ENCODE measurements at regions not wholly inside any gene's neighbourhood (a gene's known extent, or its start where the extent isn't known, plus 50 kb on each side); places are given as distances from the start of the nearest gene placed in this dataset.

DNA sequence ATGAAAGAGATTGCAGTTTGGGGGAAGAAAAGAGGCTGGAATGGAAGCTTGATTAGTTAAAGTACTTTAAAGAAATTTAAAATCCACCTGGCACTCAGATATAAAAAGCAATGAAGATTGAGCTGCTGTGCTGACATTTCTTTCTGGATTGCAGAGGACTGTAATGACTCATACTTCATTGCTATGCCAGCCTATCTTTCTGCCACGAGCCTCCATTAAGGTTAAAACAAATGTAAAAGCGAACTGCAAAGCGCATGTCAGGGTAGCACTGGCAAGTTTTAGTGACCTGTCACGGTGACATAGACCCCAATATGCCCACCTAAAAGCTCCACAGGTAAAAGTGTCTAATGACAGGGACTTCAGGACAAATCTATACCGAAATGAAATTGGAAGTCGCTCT lies 449.6 kb downstream of the C6orf118 start:
- TF ChIP-seq CTCF (IDR thresholded peaks at IDR 0.05), result no peak
- ChIA-PET POLR2A (no interaction called here), CTCF (no interaction called here)
- Histone ChIP-seq H3K27me3 (ENCODE audit: control insufficient read depth in 1 of 2, insufficient read depth in 2 of 2, low read length in 2 of 2) (no peaks in the 10 kb centered on the region), H3K36me3 (ENCODE audit: insufficient read depth, low read length) (no peaks in the 10 kb centered on the region), H3K27ac (ENCODE audit: low read depth in 1 of 2, low read length in 2 of 2) (no peak overlapping the region), H3K9me3 (ENCODE audit: control insufficient read depth in 1 of 2, insufficient read depth in 1 of 2, low read length in 2 of 2) (peaks cover 0 to 4% of the 10 kb centered on the region in 2 experiments), H3K4me3 (ENCODE audit: low read length) (no peak overlapping the region), H3K4me1 (ENCODE audit: insufficient read depth, low read length) (no peaks in the 10 kb centered on the region)
- DNase-seq, result no peak
- Mint-ChIP-seq H3K4me3 (no peak overlapping the region), H3K4me1 (ENCODE audit: low read depth) (no peaks in the 10 kb centered on the region), H3K9me3 (no peaks in the 10 kb centered on the region), H3K27ac (no peak overlapping the region), H3K36me3 (ENCODE audit: low read depth) (no peaks in the 10 kb centered on the region), H3K27me3 (no peaks in the 10 kb centered on the region)
- no peak for ATAC-seq (ENCODE audit: poor library complexity)
- intact Hi-C loops (cut with DNase I, micrococcal nuclease), result no loop called here

DNA sequence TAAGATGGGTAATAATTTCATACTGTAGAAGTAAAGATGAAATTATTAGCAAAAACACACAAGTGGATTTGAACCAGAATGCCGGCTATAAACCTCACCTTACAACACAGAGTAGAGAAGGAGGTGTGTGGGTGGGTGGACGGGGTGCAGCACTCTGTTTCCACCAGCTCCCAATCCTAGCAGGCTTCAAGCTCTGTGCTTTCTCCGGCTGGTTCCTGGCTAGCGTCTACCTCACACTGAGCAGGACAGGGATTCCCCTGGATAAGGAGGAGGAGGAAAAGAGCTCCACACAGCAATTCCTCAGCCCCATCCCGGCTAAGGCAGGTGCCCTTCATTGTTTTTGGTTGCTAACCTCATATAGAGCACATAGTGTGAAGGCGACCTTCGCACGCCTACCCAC lies 453.3 kb downstream of the C6orf118 start:
- H3K36me3 ChIP-seq (ENCODE audit: insufficient read depth, low read length), result no peaks in the 10 kb centered on the region
- Mint-ChIP-seq H3K36me3 (ENCODE audit: low read depth) (no peaks in the 10 kb centered on the region), H3K4me1 (ENCODE audit: low read depth) (no peaks in the 10 kb centered on the region), H3K9me3 (no peaks in the 10 kb centered on the region), H3K4me3 (no peak overlapping the region), H3K27ac (no peak overlapping the region), H3K27me3 (no peaks in the 10 kb centered on the region)
- ChIA-PET POLR2A (no interaction called here), CTCF (no interaction called here)
- DNase-seq, result no peak
- H3K4me1 ChIP-seq (ENCODE audit: insufficient read depth, low read length), result no peaks in the 10 kb centered on the region
- no peaks in the 10 kb centered on the region for H3K9me3 ChIP-seq (ENCODE audit: control insufficient read depth in 1 of 2, insufficient read depth in 1 of 2, low read length in 2 of 2)
- H3K4me3 ChIP-seq (ENCODE audit: low read length), result no peak overlapping the region
- no peaks in the 10 kb centered on the region for H3K27me3 ChIP-seq (ENCODE audit: control insufficient read depth in 1 of 2, insufficient read depth in 2 of 2, low read length in 2 of 2)
- H3K27ac ChIP-seq (ENCODE audit: low read depth in 1 of 2, low read length in 2 of 2), result no peak overlapping the region
- intact Hi-C loops (cut with DNase I, micrococcal nuclease), result no loop called here
- no peak for TF ChIP-seq CTCF (IDR thresholded peaks at IDR 0.05)
- no peak for ATAC-seq (ENCODE audit: poor library complexity)

DNA sequence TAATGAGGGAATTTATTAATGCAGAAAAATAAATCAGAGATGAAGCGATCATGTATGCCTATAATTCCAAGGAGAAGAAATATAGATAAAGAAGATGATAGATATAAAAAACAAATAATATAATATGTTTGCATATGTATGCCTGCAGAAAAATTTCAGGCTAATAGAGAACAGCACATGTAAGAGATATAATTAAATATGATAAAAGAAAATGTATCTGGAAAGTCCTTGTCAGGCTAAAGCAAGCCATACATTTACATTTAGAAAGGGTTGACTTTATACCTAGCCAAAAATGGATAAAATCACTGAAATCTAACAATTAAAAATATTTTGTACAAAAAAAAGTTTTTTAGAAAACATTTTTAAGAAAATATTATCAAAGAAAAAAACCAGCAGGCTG lies 454.1 kb downstream of the C6orf118 start:
- H3K27me3 Mint-ChIP-seq, result no peaks in the 10 kb centered on the region
- POLR2A ChIA-PET, result interaction anchor here (0.6 kb wide), 1 partner anchor 62 kb away, joined by 3 read pairs; no protein-coding TSS in a partner anchor
- Histone ChIP-seq H3K27me3 (ENCODE audit: control insufficient read depth in 1 of 2, insufficient read depth in 2 of 2, low read length in 2 of 2) (no peaks in the 10 kb centered on the region), H3K4me3 (ENCODE audit: low read length) (no peak overlapping the region), H3K36me3 (ENCODE audit: insufficient read depth, low read length) (no peaks in the 10 kb centered on the region), H3K4me1 (ENCODE audit: insufficient read depth, low read length) (no peaks in the 10 kb centered on the region), H3K27ac (ENCODE audit: low read depth in 1 of 2, low read length in 2 of 2) (no peak overlapping the region), H3K9me3 (ENCODE audit: control insufficient read depth in 1 of 2, insufficient read depth in 1 of 2, low read length in 2 of 2) (no peaks in the 10 kb centered on the region)
- H3K4me1 Mint-ChIP-seq (ENCODE audit: low read depth), result no peaks in the 10 kb centered on the region
- no peak for ATAC-seq (ENCODE audit: poor library complexity)
- CTCF ChIA-PET, result no interaction called here
- no peak for DNase-seq
- no peak overlapping the region for H3K4me3 Mint-ChIP-seq
- no peaks in the 10 kb centered on the region for H3K9me3 Mint-ChIP-seq
- intact Hi-C loops (cut with DNase I, micrococcal nuclease), result no loop called here
- TF ChIP-seq CTCF (IDR thresholded peaks at IDR 0.05), result no peak
- no peak overlapping the region for H3K27ac Mint-ChIP-seq
- no peaks in the 10 kb centered on the region for H3K36me3 Mint-ChIP-seq (ENCODE audit: low read depth)

All from CD4-positive, alpha-beta T cell (primary cell).